GM20000 (cell line): ENCODE measurements at regions not wholly inside any gene's neighbourhood (a gene's known extent, or its start where the extent isn't known, plus 50 kb on each side); places are given as distances from the start of the nearest gene placed in this dataset.
"Not testable (repeated sequence)": the region's sequence is repeated elsewhere in the genome, so short reads cannot be mapped to it uniquely, and the experiment has no call there.

ENCODE experiments used
- DNase-seq: peaks from one replicate; pipeline ENCODE4 v3.0.0; 2012; ENCODE audit warnings: low spot score
- CTCF ChIP-seq: IDR thresholded peaks from 2 replicates; pipeline ENCODE4 v1.5.1; 2012; ENCODE audit warnings: mild to moderate bottlenecking, control low read depth; ENCODE audit errors: extremely low read depth, missing control alignments

GRCh38 chr7:68707159-68707558 lies 891.1 kb upstream of the AUTS2 start:
- no peak for DNase-seq
- TF ChIP-seq CTCF = no peak

GRCh38 chr7:68707958-68708357 lies 890.3 kb upstream of the AUTS2 start:
- TF ChIP-seq CTCF = no peak
- DNase-seq = no peak

GRCh38 chr7:68712956-68713495 lies 885.2 kb upstream of the AUTS2 start:
- DNase-seq = no peak
- no peak for TF ChIP-seq CTCF

GRCh38 chr7:68714135-68714534 lies 884.1 kb upstream of the AUTS2 start:
- not testable (repeated sequence) for DNase-seq

- DNase-seq = no peak
- no peak for TF ChIP-seq CTCF
These were observed 882.4 kb upstream of the AUTS2 start for GRCh38 chr7:68715907-68716306.

GRCh38 chr7:68717176-68717575 lies 881.1 kb upstream of the AUTS2 start:
- DNase-seq = no peak
- TF ChIP-seq CTCF = no peak

GRCh38 chr7:68718097-68718551 lies 880.2 kb upstream of the AUTS2 start:
- no peak for TF ChIP-seq CTCF
- no peak for DNase-seq

GRCh38 chr7:68720697-68721096 lies 877.6 kb upstream of the AUTS2 start:
- no peak for TF ChIP-seq CTCF
- no peak for DNase-seq
